Keratinocyte (primary cell): ENCODE measurements at regions not wholly inside any gene's neighbourhood (a gene's known extent, or its start where the extent isn't known, plus 50 kb on each side); places are given as distances from the start of the nearest gene placed in this dataset.

Experiments used
- DNase-seq: peaks from one replicate; pipeline ENCODE4 v3.0.0-alpha.2; 2011; ENCODE audit warnings: low read depth, missing footprints, low spot score
- FAIRE-seq: peaks from 2 replicates; lab custom pipeline; 2011; peaks lifted over from hg19 to GRCh38; lab: Jason Lieb, UNC
- H2AFZ ChIP-seq: 2 replicates; pipeline ENCODE4 v1.6.0; 2012; ENCODE audit warnings: low read length, control low read depth, inconsistent platforms; ENCODE audit not compliant: control insufficient read depth
- H3K27ac ChIP-seq: 2 replicates; pipeline ENCODE4 v1.5.1; 2011; ENCODE audit warnings: low read length; ENCODE audit not compliant: control insufficient read depth, insufficient read depth
- H3K27me3 ChIP-seq: 3 replicates; pipeline ENCODE4 v1.6.0; 2011; ENCODE audit warnings: low read length; ENCODE audit not compliant: control insufficient read depth, insufficient read depth; ENCODE audit errors: extremely low read depth
- H3K36me3 ChIP-seq, 2 experiments: 2 replicates in 1 of 2; 3 replicates in 1 of 2; pipeline ENCODE4 v1.5.1; 2011; ENCODE audit warnings: low read length in 2 of 2, mild to moderate bottlenecking in 1 of 2; ENCODE audit not compliant: control insufficient read depth in 2 of 2, insufficient read depth in 2 of 2; ENCODE audit errors: extremely low read depth in 1 of 2
- H3K4me1 ChIP-seq: 3 replicates; pipeline ENCODE4 v1.5.1; 2011; ENCODE audit warnings: low read length; ENCODE audit not compliant: control insufficient read depth, insufficient read depth; ENCODE audit errors: extremely low read depth
- H3K4me2 ChIP-seq: 3 replicates; pipeline ENCODE4 v1.6.0; 2011; ENCODE audit warnings: low read depth, low read length; ENCODE audit not compliant: control insufficient read depth, insufficient read depth; ENCODE audit errors: extremely low read depth
- H3K4me3 ChIP-seq, 3 experiments: fragments of 200-600 bp in 1 of 3; sonication (generic) in 1 of 3; 2 replicates in 2 of 3; 3 replicates in 1 of 3; pipeline ENCODE4 v1.5.1; 2011 to 2016; ENCODE audit warnings: low read length in 3 of 3, mild to moderate bottlenecking in 3 of 3, control low read depth in 2 of 3, inconsistent platforms in 1 of 3, low read depth in 1 of 3, mixed read lengths in 1 of 3, mixed run types in 1 of 3, moderate library complexity in 1 of 3; ENCODE audit not compliant: control insufficient read depth in 2 of 3, insufficient read depth in 2 of 3; ENCODE audit errors: extremely low read depth in 1 of 3
- H3K79me2 ChIP-seq: 2 replicates; pipeline ENCODE4 v1.6.0; 2012; ENCODE audit warnings: low read length; ENCODE audit not compliant: control insufficient read depth, insufficient read depth
- H3K9ac ChIP-seq: 3 replicates; pipeline ENCODE4 v1.6.0; 2011; ENCODE audit warnings: low read length; ENCODE audit not compliant: control insufficient read depth, insufficient read depth; ENCODE audit errors: extremely low read depth
- H3K9me1 ChIP-seq: 3 replicates; pipeline ENCODE4 v1.6.0; 2011; ENCODE audit warnings: low read length; ENCODE audit not compliant: control insufficient read depth, insufficient read depth; ENCODE audit errors: extremely low read depth
- H3K9me3 ChIP-seq: 2 replicates; pipeline ENCODE4 v1.5.1; 2012; ENCODE audit warnings: low read depth, low read length; ENCODE audit not compliant: control insufficient read depth
- H4K20me1 ChIP-seq: 3 replicates; pipeline ENCODE4 v1.6.0; 2011; ENCODE audit warnings: low read length; ENCODE audit not compliant: control insufficient read depth, insufficient read depth; ENCODE audit errors: extremely low read depth
- EZH2 ChIP-seq: IDR thresholded peaks from one replicate; pipeline ENCODE4 v1.6.1; 2012; ENCODE audit warnings: inconsistent platforms, mild to moderate bottlenecking, low read length, moderate library complexity
- dilution Hi-C: fragments of 300-500 bp; cut with MboI; formaldehyde crosslinking; loops from one replicate; pipeline ENCODE4 v1.7.0; 2020; ENCODE audit warnings: low sequenced_read_pairs; ENCODE audit not compliant: extremely low pct_ligation_motif_present
- TF ChIP-seq, protein P1 (sequence below), 3 experiments: IDR thresholded peaks in 1 of 3; conservative IDR thresholded peaks in 1 of 3; optimal IDR thresholded peaks in 1 of 3; 2 replicates in 2 of 3; 3 replicates in 1 of 3; pipeline versions ENCODE3 to v1.5.1; 2011; ENCODE audit warnings: low read length in 3 of 3, mild to moderate bottlenecking in 3 of 3, moderate library complexity in 2 of 3, control low read depth in 1 of 3, inconsistent platforms in 1 of 3; ENCODE audit not compliant: insufficient read depth in 2 of 3; ENCODE audit errors: extremely low read depth in 1 of 3

DNA sequence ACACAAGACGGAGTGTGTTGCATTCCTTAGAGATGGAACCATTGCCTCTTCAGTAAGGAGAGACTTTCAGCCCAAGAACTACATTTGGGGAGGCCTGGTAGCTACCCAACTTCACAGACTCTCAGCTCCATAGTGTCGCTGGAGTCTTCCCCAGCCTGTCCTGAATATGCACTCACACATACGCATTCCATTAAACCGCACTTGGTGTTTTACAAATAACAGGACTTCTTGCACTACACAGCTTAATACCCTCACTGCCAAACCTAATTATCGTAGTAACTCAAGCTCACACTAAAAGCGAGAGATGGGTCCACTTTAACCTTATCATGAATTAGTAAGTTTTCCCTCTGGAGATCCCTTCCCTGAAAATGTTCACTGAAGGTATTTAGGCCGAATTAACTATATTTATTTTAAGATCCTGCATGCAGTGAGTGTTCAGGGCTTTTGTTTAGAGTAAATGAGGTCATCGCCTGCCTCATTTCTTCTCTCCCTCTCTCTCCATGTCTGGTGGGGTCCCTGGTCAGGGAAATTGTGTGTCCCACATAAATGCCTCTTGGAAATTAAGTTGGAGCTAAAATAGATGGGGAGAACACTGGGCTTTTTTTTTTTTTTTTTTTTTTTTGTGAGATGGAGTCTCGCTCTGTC lies 171.9 kb downstream of the FAM43A start:
- Histone ChIP-seq H3K27me3 (peaks cover 8% of the 10 kb centered on the region), H3K4me2 (no peak overlapping the region), H3K9me1 (no peaks in the 10 kb centered on the region), H3K27ac (no peak overlapping the region), H3K79me2 (no peaks in the 10 kb centered on the region), H2AFZ (no peak overlapping the region), H3K9ac (no peak overlapping the region), H3K4me1 (no peaks in the 10 kb centered on the region), H4K20me1 (no peaks in the 10 kb centered on the region), H3K9me3 (no peaks in the 10 kb centered on the region), H3K36me3 (no peaks in the 10 kb centered on the region), H3K4me3 (no peak overlapping the region)
- no peak for DNase-seq
- no peak for FAIRE-seq
- dilution Hi-C loops: no loop called here
- TF ChIP-seq, protein P1, sequence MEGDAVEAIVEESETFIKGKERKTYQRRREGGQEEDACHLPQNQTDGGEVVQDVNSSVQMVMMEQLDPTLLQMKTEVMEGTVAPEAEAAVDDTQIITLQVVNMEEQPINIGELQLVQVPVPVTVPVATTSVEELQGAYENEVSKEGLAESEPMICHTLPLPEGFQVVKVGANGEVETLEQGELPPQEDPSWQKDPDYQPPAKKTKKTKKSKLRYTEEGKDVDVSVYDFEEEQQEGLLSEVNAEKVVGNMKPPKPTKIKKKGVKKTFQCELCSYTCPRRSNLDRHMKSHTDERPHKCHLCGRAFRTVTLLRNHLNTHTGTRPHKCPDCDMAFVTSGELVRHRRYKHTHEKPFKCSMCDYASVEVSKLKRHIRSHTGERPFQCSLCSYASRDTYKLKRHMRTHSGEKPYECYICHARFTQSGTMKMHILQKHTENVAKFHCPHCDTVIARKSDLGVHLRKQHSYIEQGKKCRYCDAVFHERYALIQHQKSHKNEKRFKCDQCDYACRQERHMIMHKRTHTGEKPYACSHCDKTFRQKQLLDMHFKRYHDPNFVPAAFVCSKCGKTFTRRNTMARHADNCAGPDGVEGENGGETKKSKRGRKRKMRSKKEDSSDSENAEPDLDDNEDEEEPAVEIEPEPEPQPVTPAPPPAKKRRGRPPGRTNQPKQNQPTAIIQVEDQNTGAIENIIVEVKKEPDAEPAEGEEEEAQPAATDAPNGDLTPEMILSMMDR (optimal IDR thresholded peaks at IDR 0.05 in 1 of 3, IDR thresholded peaks at IDR 0.05 in 1 of 3, conservative IDR thresholded peaks at IDR 0.05 in 1 of 3; ENCODE audit: extremely low read depth in 1 of 3, insufficient read depth in 2 of 3, low read length in 3 of 3): no peak
- no peak for TF ChIP-seq EZH2

DNA sequence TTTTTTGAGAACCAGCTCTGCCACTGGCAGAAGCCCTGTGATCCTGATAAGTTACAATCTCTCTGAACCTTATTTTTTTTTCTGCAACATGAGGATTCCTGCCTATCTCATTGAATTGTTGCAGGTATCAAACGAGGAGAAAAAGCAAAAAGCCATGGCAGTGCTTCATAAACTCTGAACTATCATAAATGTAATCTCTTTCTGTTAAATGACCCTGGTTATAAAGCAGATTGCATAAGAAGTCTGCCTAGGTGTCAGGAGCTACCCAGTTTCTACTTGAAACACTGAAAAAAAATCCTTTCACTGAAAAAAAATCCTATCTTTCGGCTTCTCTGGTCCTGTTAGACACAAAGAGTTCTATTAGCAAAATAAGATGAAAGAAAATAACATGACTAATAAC lies 172.7 kb downstream of the FAM43A start:
- Histone ChIP-seq H3K9ac (no peak overlapping the region), H2AFZ (no peak overlapping the region), H3K4me1 (no peaks in the 10 kb centered on the region), H3K4me3 (no peak overlapping the region), H3K79me2 (no peaks in the 10 kb centered on the region), H4K20me1 (no peaks in the 10 kb centered on the region), H3K4me2 (no peak overlapping the region), H3K27me3 (peaks cover 8% of the 10 kb centered on the region), H3K36me3 (no peaks in the 10 kb centered on the region), H3K9me3 (no peaks in the 10 kb centered on the region), H3K9me1 (no peaks in the 10 kb centered on the region), H3K27ac (no peak overlapping the region)
- FAIRE-seq (no peak), DNase-seq (no peak)
- dilution Hi-C loops: no loop called here
- no peak for TF ChIP-seq EZH2
- TF ChIP-seq, protein P1 (optimal IDR thresholded peaks at IDR 0.05 in 1 of 3, IDR thresholded peaks at IDR 0.05 in 1 of 3, conservative IDR thresholded peaks at IDR 0.05 in 1 of 3; ENCODE audit: extremely low read depth in 1 of 3, insufficient read depth in 2 of 3, low read length in 3 of 3): no peak
